Osteocyte (in vitro differentiated cells): ENCODE measurements at regions not wholly inside any gene's neighbourhood (a gene's known extent, or its start where the extent isn't known, plus 50 kb on each side); places are given as distances from the start of the nearest gene placed in this dataset.

Experiments
- DNase-seq: peaks from one replicate; pipeline ENCODE4 v3.0.0; 2021; ENCODE audit warnings: mixed read lengths; ENCODE audit not compliant: unreplicated experiment; ENCODE audit errors: extremely low spot score
- H3K27ac Mint-ChIP-seq: one replicate; pipeline ENCODE4 v1.8.0; 2021; ENCODE audit warnings: mild to moderate bottlenecking, mixed read lengths; ENCODE audit not compliant: unreplicated experiment
- H3K27me3 Mint-ChIP-seq: one replicate; pipeline ENCODE4 v1.8.0; 2021; ENCODE audit warnings: mixed read lengths; ENCODE audit not compliant: unreplicated experiment
- H3K36me3 Mint-ChIP-seq: one replicate; pipeline ENCODE4 v1.8.0; 2021; ENCODE audit warnings: mixed read lengths; ENCODE audit not compliant: unreplicated experiment
- H3K4me1 Mint-ChIP-seq: one replicate; pipeline ENCODE4 v1.8.0; 2021; ENCODE audit warnings: mixed read lengths; ENCODE audit not compliant: unreplicated experiment
- H3K4me3 Mint-ChIP-seq: one replicate; pipeline ENCODE4 v1.8.0; 2021; ENCODE audit warnings: mild to moderate bottlenecking, moderate library complexity, mixed read lengths; ENCODE audit not compliant: unreplicated experiment
- H3K9me3 Mint-ChIP-seq: one replicate; pipeline ENCODE4 v1.8.0; 2021; ENCODE audit warnings: mixed read lengths; ENCODE audit not compliant: unreplicated experiment
- CTCF ChIP-seq: fragments of 200-600 bp; sonication (generic); IDR thresholded peaks from 2 replicates; pipeline ENCODE4 v1.5.0; 2021; ENCODE audit warnings: antibody characterized with exemption, mild to moderate bottlenecking, moderate library complexity

- H3K36me3 Mint-ChIP-seq = no peaks in the 10 kb centered on the region
- peak; percentile 82 for DNase-seq
- no peaks in the 10 kb centered on the region for H3K4me1 Mint-ChIP-seq
- TF ChIP-seq CTCF = no peak
- no peak overlapping the region for H3K27ac Mint-ChIP-seq
- no peaks in the 10 kb centered on the region for H3K27me3 Mint-ChIP-seq
- H3K4me3 Mint-ChIP-seq = no peak overlapping the region
- peaks cover 21% of the 10 kb centered on the region for H3K9me3 Mint-ChIP-seq
These were observed 192.3 kb upstream of the SHH start for GRCh38 chr7:156004265-156005201.

GRCh38 chr7:156003220-156004162, 191.2 kb upstream of the SHH start:
- TF ChIP-seq CTCF = no peak
- Mint-ChIP-seq H3K4me1 (no peaks in the 10 kb centered on the region), H3K27me3 (no peaks in the 10 kb centered on the region), H3K9me3 (peaks cover 14% of the 10 kb centered on the region), H3K27ac (no peak overlapping the region), H3K4me3 (no peak overlapping the region), H3K36me3 (no peaks in the 10 kb centered on the region)
- DNase-seq = peak; percentile 71

GRCh38 chr7:156002362-156003066, 190.3 kb upstream of the SHH start:
- Mint-ChIP-seq H3K4me3 (no peak overlapping the region), H3K4me1 (no peaks in the 10 kb centered on the region), H3K9me3 (peaks cover 8% of the 10 kb centered on the region), H3K27me3 (no peaks in the 10 kb centered on the region), H3K27ac (no peak overlapping the region), H3K36me3 (no peaks in the 10 kb centered on the region)
- no peak for TF ChIP-seq CTCF
- peak; percentile 57 for DNase-seq

- Mint-ChIP-seq H3K36me3 (no peaks in the 10 kb centered on the region), H3K9me3 (peaks cover 6% of the 10 kb centered on the region), H3K27me3 (no peaks in the 10 kb centered on the region), H3K4me3 (no peak overlapping the region), H3K27ac (no peak overlapping the region), H3K4me1 (no peaks in the 10 kb centered on the region)
- DNase-seq = peak; percentile 74
- TF ChIP-seq CTCF = no peak
These were observed 189.4 kb upstream of the SHH start for GRCh38 chr7:156001496-156002260.
